ENCODE measurements at regions not wholly inside any gene's neighbourhood (a gene's known extent, or its start where the extent isn't known, plus 50 kb on each side); places are given as distances from the start of the nearest gene placed in this dataset.

GRCh38 chr9:75540185-75540584, 350.3 kb upstream of the PCSK5 start:
- Mint-ChIP-seq H3K4me1 (peaks cover 35% of the 10 kb centered on the region), H3K27ac (no peak overlapping the region), H3K27me3 (ENCODE audit: low read depth, poor library complexity) (no peaks in the 10 kb centered on the region), H3K36me3 (ENCODE audit: low read depth) (peaks cover 5% of the 10 kb centered on the region), H3K4me3 (no peak overlapping the region), H3K9me3 (peaks cover 33% of the 10 kb centered on the region)
- TF ChIP-seq CTCF (IDR thresholded peaks at IDR 0.05) = no peak
- DNase-seq = no peak

DNA sequence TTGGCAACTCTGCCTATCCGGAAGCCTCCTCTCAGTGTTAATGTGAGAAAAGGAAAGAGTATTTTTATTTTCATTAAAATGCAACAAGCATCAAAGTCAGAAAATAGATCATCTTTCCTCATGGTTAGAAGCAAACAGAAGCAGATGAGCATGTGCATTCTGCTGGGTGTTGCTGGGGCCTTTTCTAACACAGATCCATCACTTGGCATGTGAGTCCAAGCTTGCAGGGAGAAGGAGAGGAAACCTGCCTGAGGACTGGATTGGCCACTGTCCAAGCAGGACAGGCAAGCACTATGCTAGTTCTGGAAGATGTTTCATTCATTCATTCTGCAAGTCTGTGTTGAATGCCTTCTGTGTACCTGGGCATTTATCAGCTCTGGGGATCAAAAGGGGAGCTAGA, 348.7 kb upstream of the PCSK5 start:
- TF ChIP-seq CTCF (IDR thresholded peaks at IDR 0.05) = no peak
- no peak overlapping the region for H3K4me3 Mint-ChIP-seq
- H3K27me3 Mint-ChIP-seq (ENCODE audit: low read depth, poor library complexity) = no peaks in the 10 kb centered on the region
- H3K4me1 Mint-ChIP-seq = peaks cover 46% of the 10 kb centered on the region
- peaks cover 29% of the 10 kb centered on the region for H3K9me3 Mint-ChIP-seq
- no peak for DNase-seq
- H3K27ac Mint-ChIP-seq = no peak overlapping the region
- peaks cover 5% of the 10 kb centered on the region for H3K36me3 Mint-ChIP-seq (ENCODE audit: low read depth)

DNA sequence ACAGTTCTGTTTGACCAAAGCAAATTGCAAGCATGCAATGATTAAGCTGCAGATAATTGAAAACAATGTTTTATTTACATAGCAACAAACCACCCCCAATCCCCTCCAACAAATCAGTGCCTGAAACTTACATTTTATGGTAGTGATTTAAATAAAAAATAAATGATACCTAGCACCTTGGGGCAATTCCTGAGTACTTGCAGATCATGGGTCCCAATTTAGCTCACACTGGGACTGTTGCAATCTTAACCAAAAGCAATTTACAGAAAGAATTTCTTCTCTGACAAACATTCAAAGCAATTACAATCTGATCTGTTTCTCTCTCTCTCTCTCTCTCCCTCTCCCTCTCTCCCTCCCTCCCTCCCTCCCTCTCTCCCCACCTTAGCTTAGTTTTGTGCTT, 345.7 kb upstream of the PCSK5 start:
- no peak for TF ChIP-seq CTCF (IDR thresholded peaks at IDR 0.05)
- no peaks in the 10 kb centered on the region for H3K27me3 Mint-ChIP-seq (ENCODE audit: low read depth, poor library complexity)
- no peak overlapping the region for H3K27ac Mint-ChIP-seq
- no peak for DNase-seq
- H3K9me3 Mint-ChIP-seq = peaks cover 5% of the 10 kb centered on the region
- H3K36me3 Mint-ChIP-seq (ENCODE audit: low read depth) = no peaks in the 10 kb centered on the region
- peaks cover 46% of the 10 kb centered on the region for H3K4me1 Mint-ChIP-seq
- H3K4me3 Mint-ChIP-seq = no peak overlapping the region

DNA sequence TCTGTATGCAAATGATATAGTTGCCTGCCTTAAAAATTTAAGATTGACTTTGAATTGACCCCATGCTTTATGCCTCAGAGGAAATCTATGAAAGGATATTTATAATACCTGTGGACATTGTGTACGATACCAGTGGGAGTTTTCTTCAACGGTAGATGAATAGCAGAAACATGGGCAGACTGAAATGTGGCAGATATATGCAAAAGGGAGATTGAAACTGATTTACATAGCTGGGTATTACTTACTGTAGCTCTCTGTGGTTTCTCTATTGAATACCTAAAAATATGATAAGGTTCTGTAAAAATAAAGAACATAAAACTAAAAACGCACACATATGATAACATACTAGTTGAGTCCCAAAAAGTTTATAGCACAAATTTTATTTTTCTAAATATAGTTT, 345.2 kb upstream of the PCSK5 start:
- Mint-ChIP-seq H3K27ac (no peak overlapping the region), H3K9me3 (peaks cover 5% of the 10 kb centered on the region), H3K36me3 (ENCODE audit: low read depth) (no peaks in the 10 kb centered on the region), H3K27me3 (ENCODE audit: low read depth, poor library complexity) (peaks cover 4% of the 10 kb centered on the region), H3K4me3 (no peak overlapping the region), H3K4me1 (peaks cover 42% of the 10 kb centered on the region)
- TF ChIP-seq CTCF (IDR thresholded peaks at IDR 0.05) = no peak
- no peak for DNase-seq

- Mint-ChIP-seq H3K27ac (no peak overlapping the region), H3K9me3 (peaks cover 5% of the 10 kb centered on the region), H3K4me1 (peaks cover 20% of the 10 kb centered on the region), H3K4me3 (no peak overlapping the region), H3K27me3 (ENCODE audit: low read depth, poor library complexity) (peaks cover 8% of the 10 kb centered on the region), H3K36me3 (ENCODE audit: low read depth) (no peaks in the 10 kb centered on the region)
- no peak for TF ChIP-seq CTCF (IDR thresholded peaks at IDR 0.05)
- no peak for DNase-seq
Observed at GRCh38 chr9:75548871-75549270, 341.6 kb upstream of the PCSK5 start.

- no peak for TF ChIP-seq CTCF (IDR thresholded peaks at IDR 0.05)
- H3K4me1 Mint-ChIP-seq = no peaks in the 10 kb centered on the region
Observed at GRCh38 chr9:75551861-75552260, 338.6 kb upstream of the PCSK5 start.

More at GRCh38 chr9:75551861-75552260, 338.6 kb upstream of the PCSK5 start:
- H3K27ac Mint-ChIP-seq = no peak overlapping the region
- H3K4me3 Mint-ChIP-seq = no peak overlapping the region
- no peak for DNase-seq
- peaks cover 8% of the 10 kb centered on the region for H3K27me3 Mint-ChIP-seq (ENCODE audit: low read depth, poor library complexity)
- H3K9me3 Mint-ChIP-seq = peaks cover 14% of the 10 kb centered on the region
- H3K36me3 Mint-ChIP-seq (ENCODE audit: low read depth) = peaks cover 2% of the 10 kb centered on the region

All from nephron progenitor cell (in vitro differentiated cells).